HG03565 (cell line): ENCODE measurements at regions not wholly inside any gene's neighbourhood (a gene's known extent, or its start where the extent isn't known, plus 50 kb on each side); places are given as distances from the start of the nearest gene placed in this dataset.

Experiments
- ATAC-seq: cut with Tn5 transposase; IDR thresholded peaks from one replicate; pipeline ENCODE4 v1.9.1; 2021; ENCODE audit warnings: mild to moderate bottlenecking, moderate library complexity; ENCODE audit not compliant: unreplicated experiment

DNA sequence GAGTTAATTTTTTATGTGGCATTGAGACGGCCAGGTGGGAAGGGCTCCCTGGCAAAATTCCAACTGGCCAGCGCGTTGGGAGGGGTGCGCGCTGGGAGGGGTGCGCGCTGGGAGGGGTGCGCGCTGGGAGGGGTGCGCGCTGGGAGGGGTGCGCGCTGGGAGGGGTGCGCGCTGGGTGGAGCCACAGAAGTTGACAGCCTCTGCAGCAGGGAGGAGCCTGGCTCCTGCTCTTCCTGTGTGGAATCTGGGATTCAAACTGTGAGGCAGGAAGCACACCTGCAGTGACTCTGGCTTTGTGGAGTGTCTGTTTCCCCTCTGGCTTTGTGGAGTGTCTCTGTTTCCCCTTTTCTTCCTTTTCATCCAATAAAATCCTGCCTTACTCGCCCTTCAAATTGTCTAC is 147.9 kb upstream of the CBLN2 start:
- no peak for ATAC-seq

DNA sequence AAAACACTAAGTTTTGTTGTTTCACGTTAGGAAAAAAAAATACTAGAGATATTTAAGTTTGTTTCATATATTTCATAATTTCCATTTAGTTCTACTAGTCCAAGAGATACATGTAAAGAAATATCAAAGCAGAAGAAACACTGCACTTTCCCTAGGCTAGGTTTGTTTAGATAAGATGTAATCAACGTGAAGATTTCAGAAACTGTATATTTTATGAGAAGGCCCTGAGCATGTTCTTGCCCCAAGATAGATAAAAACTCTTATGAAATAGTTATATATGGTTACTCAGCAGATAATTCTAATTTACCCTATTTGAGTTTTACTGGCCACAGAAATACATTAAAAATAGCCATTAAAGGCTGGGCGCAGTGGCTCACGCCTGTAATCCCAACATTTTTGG is 143.6 kb upstream of the CBLN2 start:
- ATAC-seq, result no peak

DNA sequence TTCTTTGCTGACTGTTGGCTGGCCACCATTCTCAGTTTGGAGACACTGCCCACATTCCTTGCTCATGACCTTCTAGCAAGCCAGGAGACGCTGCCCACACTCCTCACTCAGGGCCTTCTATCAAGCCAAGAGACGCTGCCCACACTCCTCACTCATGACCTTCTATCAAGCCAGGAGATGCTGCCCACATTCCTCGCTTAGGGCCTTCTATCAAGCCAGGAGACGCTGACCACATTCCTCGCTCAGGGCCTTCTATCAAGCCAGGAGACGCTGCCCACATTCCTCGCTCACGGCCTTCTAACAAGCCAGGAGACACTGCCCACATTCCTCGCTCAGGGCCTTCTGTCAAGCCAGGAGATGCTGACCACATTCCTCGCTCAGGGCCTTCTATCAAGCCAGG is 131.3 kb upstream of the CBLN2 start:
- ATAC-seq, result no peak

DNA sequence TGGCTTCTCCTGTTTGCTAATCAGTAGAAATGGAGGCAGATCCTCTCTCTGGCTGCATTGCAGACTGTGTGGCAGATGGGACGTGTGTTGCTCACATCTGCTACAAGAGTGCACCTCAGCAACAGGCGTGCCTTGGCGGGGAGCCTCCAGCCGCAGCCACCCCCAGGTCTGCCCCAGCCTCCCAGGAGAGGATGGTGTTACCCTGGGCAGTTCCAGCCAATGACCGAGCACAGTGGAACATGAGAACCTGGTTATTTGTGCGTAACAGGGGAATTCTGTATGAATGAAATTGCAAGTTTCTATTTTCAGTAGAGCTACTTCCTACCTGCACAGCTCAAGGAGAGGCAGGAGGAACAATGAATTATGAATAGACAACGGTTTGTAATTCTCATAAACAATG is 130.6 kb upstream of the CBLN2 start:
- ATAC-seq, result peak; percentile 93

DNA sequence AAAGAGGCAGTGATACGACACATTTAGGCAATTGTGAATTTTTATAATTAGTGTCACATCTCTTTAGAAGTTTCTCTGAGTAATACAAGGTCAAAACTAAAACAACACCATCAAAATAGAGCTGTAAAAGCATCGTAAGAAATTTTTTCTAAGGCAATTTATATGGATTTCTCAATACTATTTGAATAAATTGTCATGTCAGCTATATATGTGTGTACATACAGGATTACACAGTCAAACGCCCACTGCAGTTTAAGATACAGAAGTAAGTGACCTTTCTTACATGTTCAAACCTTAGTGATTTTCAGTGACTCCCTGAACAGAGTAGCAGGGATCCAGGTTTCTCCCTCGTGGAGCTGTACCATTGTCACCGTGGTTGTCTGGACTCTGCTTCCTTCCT is 129.1 kb upstream of the CBLN2 start:
- ATAC-seq, result no peak

DNA sequence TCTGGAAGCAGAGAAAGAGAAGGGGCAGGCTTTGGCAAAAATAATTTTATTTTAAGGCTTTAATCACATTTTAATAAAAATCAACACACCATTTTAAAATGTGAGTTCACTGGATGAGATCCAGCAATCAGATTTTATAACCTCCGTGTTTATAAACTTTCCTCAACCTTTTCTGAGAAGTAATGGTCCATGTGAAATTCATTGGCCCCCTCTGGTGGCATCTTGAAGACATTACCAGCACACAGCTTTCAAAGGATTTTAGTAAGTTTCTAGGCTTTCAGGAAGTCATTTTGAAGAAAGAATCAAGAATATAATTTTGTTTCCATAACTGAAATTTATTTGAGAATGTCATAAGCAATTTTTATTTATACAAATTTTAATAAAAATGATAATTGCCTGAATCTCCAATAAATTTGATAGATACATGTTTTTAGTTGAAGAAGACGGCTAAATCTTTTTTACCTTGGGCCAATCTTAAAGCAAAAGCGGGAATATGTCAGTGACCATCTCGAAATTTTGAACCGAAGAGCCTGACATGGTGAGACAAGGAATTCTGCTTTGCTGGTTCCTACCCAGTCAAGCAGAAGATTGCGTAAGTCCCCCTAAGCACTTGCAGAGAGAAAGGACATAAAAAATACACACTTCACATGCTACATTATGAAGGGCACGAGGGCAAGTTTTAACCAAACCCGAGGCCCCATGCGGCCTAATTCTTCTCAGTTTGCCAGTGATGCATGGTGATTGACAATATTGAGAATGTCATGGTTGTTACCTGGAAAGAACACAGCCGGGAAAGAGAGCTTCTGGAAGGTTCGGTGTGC is 128.4 kb upstream of the CBLN2 start:
- ATAC-seq, result peak; percentile 29

DNA sequence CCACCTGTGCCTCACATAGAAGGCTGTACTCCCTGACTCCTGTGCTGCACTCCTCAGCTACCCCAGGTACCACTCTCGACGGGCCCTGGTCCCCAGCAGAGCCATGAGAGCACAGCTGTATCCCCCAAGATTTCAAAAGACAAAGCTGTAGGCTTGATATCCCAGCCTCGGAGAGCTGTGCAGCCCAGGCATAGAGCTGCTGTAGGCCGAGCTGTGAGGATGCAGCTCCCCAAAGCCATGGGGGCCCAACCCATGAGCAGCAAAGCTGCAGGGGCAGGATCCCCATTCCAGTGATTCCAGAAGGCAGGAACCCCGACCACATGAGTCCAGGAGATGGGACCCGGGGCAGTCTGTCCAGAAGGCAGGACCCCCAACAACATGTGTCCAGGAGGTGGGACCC is 123.8 kb upstream of the CBLN2 start:
- no peak for ATAC-seq

DNA sequence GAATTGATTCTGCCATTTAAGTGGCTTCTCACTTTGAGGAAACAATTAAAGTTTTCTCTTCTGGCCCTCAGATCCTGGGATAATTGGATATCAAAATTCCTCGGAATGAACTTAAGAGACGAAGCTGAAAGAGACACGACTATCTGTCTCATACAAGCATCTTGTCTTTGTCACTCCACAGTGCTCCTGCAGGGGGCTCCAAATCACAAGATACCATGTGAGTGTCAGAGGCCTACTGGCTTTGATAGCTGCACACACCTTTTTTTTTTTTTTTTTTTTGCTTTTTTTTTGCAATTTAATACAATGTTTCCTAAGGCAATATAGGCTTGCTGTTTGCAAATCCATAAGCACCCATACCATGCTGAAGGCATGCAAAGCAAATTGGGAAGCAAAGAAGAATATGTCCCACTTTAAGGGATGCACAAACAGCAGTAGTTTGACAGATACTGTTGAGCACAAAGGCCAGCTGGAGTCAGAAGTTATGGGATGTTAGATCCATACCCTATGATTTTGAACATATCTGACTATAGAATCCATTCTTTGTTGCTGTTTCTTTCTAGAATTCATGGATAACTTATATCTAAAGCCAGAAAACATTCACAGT is 109.0 kb upstream of the CBLN2 start:
- peak; percentile 96 for ATAC-seq

DNA sequence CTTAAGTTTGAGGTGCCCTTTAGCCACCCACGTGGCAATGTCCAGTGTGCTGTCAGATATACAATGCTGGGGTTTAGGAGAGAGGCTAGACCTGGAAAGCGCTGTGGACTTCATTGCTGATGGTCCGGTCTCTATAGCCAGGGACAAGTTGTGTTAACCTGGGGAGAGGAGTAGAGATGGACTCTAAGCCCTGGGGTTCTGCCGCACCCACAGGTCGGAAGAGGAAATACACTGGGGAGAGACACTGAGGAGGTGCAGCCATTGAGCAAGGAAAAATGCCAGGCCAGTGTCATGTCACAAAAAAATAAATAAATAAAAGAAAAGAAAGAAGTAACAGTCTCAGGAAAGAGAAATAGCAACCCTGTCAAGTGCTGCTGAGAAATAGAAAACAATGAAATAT is 106.9 kb upstream of the CBLN2 start:
- ATAC-seq, result no peak

DNA sequence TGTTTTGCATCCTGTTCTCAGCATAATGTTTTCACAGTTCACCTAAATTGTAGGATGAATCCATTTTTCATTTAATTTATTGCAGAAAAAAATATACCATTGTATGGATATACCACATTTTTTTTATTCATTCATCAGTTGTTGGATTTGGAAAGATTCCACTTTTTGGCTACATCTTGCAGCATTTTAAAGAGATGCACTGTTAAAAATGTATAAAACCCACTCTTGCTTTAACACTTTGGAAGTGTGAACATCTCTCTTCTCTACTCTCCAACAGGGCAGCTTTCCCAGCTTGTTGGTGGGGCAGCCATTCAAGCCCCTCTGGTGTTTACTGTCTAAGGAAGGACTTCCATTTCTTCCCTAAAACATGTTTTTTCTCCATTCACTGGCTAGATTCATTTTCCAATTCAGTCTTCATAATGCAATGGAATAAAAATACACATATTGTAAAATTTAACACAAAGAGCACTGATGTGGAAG is 104.4 kb upstream of the CBLN2 start:
- ATAC-seq, result no peak

DNA sequence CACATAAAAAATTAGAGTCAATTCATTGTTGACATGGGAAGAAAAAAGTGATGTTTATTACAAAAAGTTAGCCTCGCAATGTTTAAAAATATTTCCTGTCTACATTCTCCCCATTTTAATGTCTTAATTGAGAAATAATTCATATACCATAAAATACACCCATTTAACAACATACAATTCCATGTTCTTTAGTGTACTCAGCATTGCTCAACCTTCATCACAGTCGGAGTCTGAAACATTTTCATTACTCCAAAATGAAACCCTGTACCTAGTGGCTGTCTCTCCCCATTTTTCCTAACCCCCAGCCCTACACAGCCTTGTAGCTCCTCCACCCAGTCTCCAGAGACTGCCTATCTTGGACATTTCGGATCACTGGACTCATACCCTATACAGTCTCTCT is 103.9 kb upstream of the CBLN2 start:
- ATAC-seq, result no peak

DNA sequence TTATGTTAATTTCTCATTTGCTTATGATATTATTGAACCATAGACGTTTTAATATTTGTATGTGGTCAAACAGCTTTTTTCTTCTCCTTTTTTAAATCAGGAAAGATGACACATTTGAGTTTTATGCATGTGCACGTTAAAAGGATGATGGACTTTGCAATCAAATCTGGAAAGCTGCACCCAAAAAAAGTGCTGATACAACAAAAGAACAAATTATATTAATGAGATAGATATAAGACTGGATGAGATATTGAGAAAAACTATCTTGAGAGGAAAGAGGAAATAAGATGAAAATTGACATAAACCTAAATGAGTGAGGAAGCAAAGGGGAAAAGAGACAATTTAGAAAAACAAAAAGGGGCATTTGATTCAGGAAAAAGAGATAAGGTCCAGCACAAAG is 96.4 kb upstream of the CBLN2 start:
- ATAC-seq, result no peak

DNA sequence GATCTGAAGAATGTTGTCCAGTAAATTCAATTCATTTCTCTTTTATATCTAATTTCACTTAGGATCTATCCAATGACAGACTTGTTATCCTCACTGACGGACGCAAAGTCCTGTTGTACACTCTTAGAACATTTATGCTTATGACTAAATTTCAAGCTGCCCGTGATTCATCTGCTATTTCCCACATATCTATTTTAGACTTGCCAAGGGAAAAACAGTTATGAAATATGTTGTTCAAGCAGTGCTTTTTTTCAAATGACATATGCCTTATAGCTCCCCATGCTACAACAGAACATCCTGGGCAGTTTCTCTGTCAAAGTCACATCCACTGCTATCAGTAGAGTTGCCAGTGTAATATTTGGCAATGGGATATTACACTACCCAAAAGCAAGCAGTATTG is 94.2 kb upstream of the CBLN2 start:
- no peak for ATAC-seq

DNA sequence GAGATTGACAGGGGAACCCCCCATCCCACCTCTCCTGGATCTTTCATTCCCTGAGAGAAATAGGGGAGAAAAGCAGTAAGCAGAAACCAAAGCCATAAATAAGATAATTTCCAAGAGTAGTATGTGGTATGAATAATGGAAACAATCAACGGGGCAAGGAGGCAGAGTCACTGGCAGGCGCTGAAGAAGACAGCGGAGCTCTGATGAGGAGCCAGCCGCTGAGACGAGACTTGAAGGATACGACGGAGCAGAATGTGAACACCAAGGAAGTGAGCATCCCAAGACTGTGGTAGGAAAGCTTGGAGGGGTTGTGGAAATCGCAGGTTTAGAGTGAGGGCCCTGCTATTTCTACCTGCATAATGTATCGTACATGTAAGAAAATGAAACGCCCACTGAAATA is 93.6 kb upstream of the CBLN2 start:
- ATAC-seq, result no peak

DNA sequence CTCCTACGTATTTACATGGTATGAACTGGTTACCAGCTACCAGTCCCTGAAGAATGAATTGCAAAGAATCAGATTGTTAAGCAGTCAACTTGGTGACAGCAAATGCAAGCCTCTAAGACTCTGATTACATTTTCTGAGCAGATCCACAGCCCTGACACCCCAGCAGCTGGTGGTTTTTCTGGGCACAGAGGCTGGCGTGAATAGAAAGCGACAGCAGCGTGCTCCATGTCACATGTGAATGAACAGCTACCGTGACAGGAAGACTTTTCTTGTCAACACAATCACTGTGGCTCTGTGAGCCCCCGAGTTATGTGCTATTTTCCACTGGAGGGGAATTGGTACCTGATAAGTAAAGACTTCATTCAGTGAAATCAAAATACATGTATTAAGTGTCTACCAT is 93.2 kb upstream of the CBLN2 start:
- no peak for ATAC-seq

DNA sequence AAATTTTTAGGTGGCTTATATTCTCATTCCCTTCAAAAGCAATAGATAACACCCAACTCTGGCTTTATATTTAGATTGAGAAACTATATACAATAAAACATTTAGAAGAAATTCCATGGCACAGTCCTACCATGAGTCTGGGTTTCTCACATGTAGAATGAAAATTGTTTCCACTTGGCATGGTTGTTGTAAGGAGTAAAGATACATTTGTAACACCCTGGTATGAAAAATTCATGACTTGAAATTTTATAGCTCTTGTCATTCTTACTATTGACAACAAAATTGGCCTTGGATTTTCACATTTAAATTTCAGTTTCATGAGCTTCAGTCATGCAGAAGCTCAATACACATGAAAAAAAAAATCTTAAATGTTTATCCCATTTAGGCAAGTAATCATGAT is 92.5 kb upstream of the CBLN2 start:
- ATAC-seq, result no peak

DNA sequence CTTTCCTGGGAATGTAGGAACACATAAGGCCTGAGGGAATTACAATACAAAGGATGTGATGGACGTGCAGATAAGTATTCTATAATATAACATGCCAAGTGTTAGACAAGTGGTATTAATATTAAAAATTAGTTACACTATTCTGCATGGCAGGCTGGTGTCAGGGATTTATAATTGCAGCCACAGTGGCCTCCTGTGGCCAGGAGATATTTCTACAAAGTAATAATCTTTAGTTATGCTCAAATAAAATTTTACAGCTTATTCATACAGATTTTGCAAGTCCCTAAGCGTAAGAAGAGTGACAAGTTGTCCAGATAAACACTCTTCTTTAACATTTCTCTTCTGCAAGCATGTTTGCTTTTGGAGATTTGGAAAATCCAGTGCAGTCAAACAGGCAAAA is 90.4 kb upstream of the CBLN2 start:
- no peak for ATAC-seq

DNA sequence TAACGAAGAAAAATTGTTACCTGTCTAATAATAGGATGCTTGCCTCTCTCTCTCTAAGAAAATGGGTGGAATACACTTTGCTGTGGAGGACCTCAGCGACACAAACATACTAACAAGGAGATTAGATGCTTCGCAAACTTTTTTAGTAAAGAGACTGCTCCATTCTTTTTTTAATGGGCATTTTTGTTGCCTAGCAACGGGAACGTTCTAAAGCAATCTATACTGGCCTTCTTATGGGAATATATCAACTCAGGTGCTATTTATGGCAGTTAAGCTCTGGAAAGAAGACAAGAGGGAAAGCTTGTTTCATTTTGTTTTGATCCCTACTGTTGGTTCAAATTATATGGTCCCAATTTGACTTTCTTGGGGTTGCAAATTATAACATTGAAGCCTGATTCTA is 86.8 kb upstream of the CBLN2 start:
- ATAC-seq, result no peak

DNA sequence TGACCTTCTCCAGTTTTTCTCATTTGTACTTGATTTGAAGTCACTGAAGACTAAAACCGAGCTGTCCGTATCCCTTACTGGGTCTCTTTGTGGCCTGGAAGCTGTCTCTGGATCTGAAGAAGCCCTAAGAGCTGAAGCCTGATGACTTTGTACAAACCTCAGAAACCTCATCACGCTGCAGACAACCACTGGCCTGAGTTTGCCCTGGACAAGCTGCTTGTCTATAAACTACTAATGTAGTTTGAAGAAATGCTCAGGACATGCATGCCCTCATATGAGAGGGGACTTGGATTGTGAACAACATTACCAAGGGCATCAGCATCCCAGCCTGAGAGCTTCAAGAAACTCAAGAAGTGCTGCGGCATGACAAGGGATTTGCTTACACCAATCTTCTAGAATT is 79.3 kb upstream of the CBLN2 start:
- no peak for ATAC-seq

DNA sequence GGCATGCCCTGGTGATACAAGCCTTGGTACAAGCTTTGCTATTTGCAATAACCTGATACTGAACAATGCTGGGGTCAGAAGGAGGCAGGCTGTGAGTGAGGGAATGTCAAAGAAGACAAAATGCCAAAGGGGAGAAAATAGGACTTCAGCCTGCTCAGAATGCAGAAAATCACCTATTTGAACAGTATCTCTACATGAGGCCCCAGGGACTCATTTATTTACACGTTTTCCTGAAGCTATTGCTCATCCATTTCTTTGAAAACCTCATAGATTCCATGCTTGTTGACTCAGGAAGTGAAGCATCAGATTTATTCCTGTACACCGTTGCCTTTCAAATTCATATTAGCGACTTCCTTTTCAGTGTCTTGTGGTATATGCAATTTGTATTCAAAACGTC is 69.4 kb upstream of the CBLN2 start:
- no peak for ATAC-seq

DNA sequence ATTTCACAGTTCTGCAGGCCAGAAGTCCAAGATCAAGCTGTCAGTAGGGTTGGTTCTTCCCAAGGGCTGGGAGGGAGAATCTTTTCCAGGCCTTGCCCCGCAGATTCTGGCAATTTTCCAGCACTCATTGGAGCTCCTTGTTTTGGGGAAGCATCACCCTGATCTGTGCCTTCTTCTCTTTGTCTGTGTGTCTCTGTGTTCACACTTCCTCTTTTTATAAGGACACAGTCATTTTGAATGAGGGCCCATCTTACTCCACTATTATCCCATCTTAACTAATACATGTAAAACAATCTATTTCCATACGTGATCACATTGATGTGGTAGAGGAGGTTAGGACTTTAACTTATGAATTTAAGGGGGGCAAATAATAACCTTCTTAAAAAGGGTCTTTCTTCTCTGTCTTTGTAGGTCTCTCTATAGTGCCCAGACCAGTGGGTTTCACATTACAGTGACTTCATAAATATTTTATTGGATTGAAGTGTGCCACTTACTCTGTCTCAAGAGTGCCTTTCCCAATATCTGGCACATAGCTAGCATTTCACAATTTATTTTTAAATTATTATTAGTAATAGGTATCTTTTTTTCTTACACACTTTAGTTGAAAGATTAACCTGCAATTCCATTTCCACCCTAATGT is 68.9 kb upstream of the CBLN2 start:
- ATAC-seq, result peak; percentile 85

DNA sequence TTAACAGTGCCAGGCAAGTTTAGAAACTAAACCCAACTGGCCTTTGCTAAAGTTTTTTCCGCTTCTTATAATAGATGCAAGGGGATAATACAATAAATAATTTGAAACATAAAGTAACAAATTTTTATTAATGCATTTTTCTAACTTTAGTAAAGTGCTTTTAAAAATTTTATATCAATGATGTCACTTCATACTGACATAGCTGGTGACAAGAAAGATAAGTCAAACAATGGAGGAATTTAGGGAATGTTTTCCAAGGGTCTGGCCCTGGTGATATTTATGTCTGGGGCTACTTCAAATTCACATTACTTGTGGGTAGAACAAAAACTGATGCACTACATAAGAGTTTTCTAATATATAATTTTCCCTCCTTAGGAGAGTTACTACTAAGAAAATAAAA is 61.2 kb upstream of the CBLN2 start:
- ATAC-seq, result no peak
